ENCODE measurements at regions not wholly inside any gene's neighbourhood (a gene's known extent, or its start where the extent isn't known, plus 50 kb on each side); places are given as distances from the start of the nearest gene placed in this dataset.

GRCh38 chr10:31720546-31720945 is 208.1 kb downstream of the ARHGAP12 start:
- DNase-seq (ENCODE audit: low read depth in 4 of 4, low spot score in 2 of 4): no peak

- no peak for DNase-seq (ENCODE audit: low read depth in 4 of 4, low spot score in 2 of 4)
Measured at GRCh38 chr10:31709476-31709875, 219.2 kb downstream of the ARHGAP12 start.

- no peak for DNase-seq (ENCODE audit: low read depth in 4 of 4, low spot score in 2 of 4)
Measured at GRCh38 chr10:31709028-31709427, 219.6 kb downstream of the ARHGAP12 start.

- no peak for DNase-seq (ENCODE audit: low read depth in 4 of 4, low spot score in 2 of 4)
Measured at GRCh38 chr10:31708474-31708873, 220.2 kb downstream of the ARHGAP12 start.

GRCh38 chr10:31708046-31708445 is 220.6 kb downstream of the ARHGAP12 start:
- DNase-seq (ENCODE audit: low read depth in 4 of 4, low spot score in 2 of 4): no peak

- DNase-seq (ENCODE audit: low read depth in 4 of 4, low spot score in 2 of 4): peak in 1 of 4 donors; percentile 50
Measured at GRCh38 chr10:31707093-31708039, 221.3 kb downstream of the ARHGAP12 start.

GRCh38 chr10:31706464-31707092 is 222.1 kb downstream of the ARHGAP12 start:
- no peak for DNase-seq (ENCODE audit: low read depth in 4 of 4, low spot score in 2 of 4)

- no peak for DNase-seq (ENCODE audit: low read depth in 4 of 4, low spot score in 2 of 4)
Measured at GRCh38 chr10:31705136-31705535, 223.5 kb downstream of the ARHGAP12 start.

GRCh38 chr10:31704195-31704594 is 224.4 kb downstream of the ARHGAP12 start:
- DNase-seq (ENCODE audit: low read depth in 4 of 4, low spot score in 2 of 4): no peak

- no peak for DNase-seq (ENCODE audit: low read depth in 4 of 4, low spot score in 2 of 4)
Measured at GRCh38 chr10:31702954-31703353, 225.7 kb downstream of the ARHGAP12 start.

GRCh38 chr10:31702005-31702404 is 226.6 kb downstream of the ARHGAP12 start:
- DNase-seq (ENCODE audit: low read depth in 4 of 4, low spot score in 2 of 4): no peak

GRCh38 chr10:31701546-31701945 is 227.1 kb downstream of the ARHGAP12 start:
- DNase-seq (ENCODE audit: low read depth in 4 of 4, low spot score in 2 of 4): no peak

GRCh38 chr10:31700181-31700611 is 228.4 kb downstream of the ARHGAP12 start:
- no peak for DNase-seq (ENCODE audit: low read depth in 4 of 4, low spot score in 2 of 4)

- DNase-seq (ENCODE audit: low read depth in 4 of 4, low spot score in 2 of 4): no peak
Measured at GRCh38 chr10:31698181-31698830, 230.3 kb downstream of the ARHGAP12 start.

- DNase-seq (ENCODE audit: low read depth in 4 of 4, low spot score in 2 of 4): no peak
Measured at GRCh38 chr10:31697271-31698180, 231.1 kb downstream of the ARHGAP12 start.

- DNase-seq (ENCODE audit: low read depth in 4 of 4, low spot score in 2 of 4): no peak
Measured at GRCh38 chr10:31694929-31695837, 233.4 kb downstream of the ARHGAP12 start.

- DNase-seq (ENCODE audit: low read depth in 4 of 4, low spot score in 2 of 4): no peak
Measured at GRCh38 chr10:31694126-31694685, 234.4 kb downstream of the ARHGAP12 start.

GRCh38 chr10:31693491-31693890 is 235.1 kb downstream of the ARHGAP12 start:
- DNase-seq (ENCODE audit: low read depth in 4 of 4, low spot score in 2 of 4): no peak

GRCh38 chr10:31689233-31689632 is 239.4 kb downstream of the ARHGAP12 start:
- no peak for DNase-seq (ENCODE audit: low read depth in 4 of 4, low spot score in 2 of 4)

All from left renal cortex interstitium (tissue), 4 donors.